ENCODE measurements at regions not wholly inside any gene's neighbourhood (a gene's known extent, or its start where the extent isn't known, plus 50 kb on each side); places are given as distances from the start of the nearest gene placed in this dataset.
"Not testable (repeated sequence)": the region's sequence is repeated elsewhere in the genome, so short reads cannot be mapped to it uniquely, and the experiment has no call there.

GRCh38 chr5:156000115-156000514 lies 326.8 kb upstream of the SGCD start:
- DNase-seq, result no peak

GRCh38 chr5:156004754-156005153 lies 322.2 kb upstream of the SGCD start:
- no peak for DNase-seq

GRCh38 chr5:156006026-156006647 lies 320.8 kb upstream of the SGCD start:
- DNase-seq, result no peak

- DNase-seq, result no peak
Measured at GRCh38 chr5:156008844-156009243, 318.1 kb upstream of the SGCD start.

- no peak for DNase-seq
Measured at GRCh38 chr5:156009583-156009982, 317.4 kb upstream of the SGCD start.

- DNase-seq, result no peak
Measured at GRCh38 chr5:156015137-156015536, 311.8 kb upstream of the SGCD start.

GRCh38 chr5:156019130-156019529 lies 307.8 kb upstream of the SGCD start:
- no peak for DNase-seq

- DNase-seq, result no peak
Measured at GRCh38 chr5:156019571-156020180, 307.3 kb upstream of the SGCD start.

- no peak for DNase-seq
Measured at GRCh38 chr5:156020647-156021046, 306.3 kb upstream of the SGCD start.

- DNase-seq, result no peak
Measured at GRCh38 chr5:156021866-156022265, 305.1 kb upstream of the SGCD start.

- no peak for DNase-seq
Measured at GRCh38 chr5:156025656-156026055, 301.3 kb upstream of the SGCD start.

GRCh38 chr5:156031181-156031580 lies 295.8 kb upstream of the SGCD start:
- no peak for DNase-seq

- no peak for DNase-seq
Measured at GRCh38 chr5:156036640-156037039, 290.3 kb upstream of the SGCD start.

GRCh38 chr5:156037151-156037909 lies 289.6 kb upstream of the SGCD start:
- no peak for DNase-seq

- no peak for DNase-seq
Measured at GRCh38 chr5:156042726-156043125, 284.2 kb upstream of the SGCD start.

GRCh38 chr5:156043351-156043750 lies 283.6 kb upstream of the SGCD start:
- no peak for DNase-seq

- DNase-seq, result no peak
Measured at GRCh38 chr5:156051972-156052371, 275.0 kb upstream of the SGCD start.

GRCh38 chr5:156052656-156053055 lies 274.3 kb upstream of the SGCD start:
- no peak for DNase-seq

- no peak for DNase-seq
Measured at GRCh38 chr5:156053056-156053455, 273.9 kb upstream of the SGCD start.

GRCh38 chr5:156076912-156077311 lies 250.1 kb upstream of the SGCD start:
- DNase-seq, result no peak

GRCh38 chr5:156087577-156088110 lies 239.3 kb upstream of the SGCD start:
- no peak for DNase-seq

GRCh38 chr5:156089955-156090940 lies 236.7 kb upstream of the SGCD start:
- DNase-seq, result not testable (repeated sequence)

GRCh38 chr5:156093024-156093423 lies 233.9 kb upstream of the SGCD start:
- DNase-seq, result no peak

Data from effector CD4-positive, alpha-beta T cell (primary cell).